ENCODE measurements at regions not wholly inside any gene's neighbourhood (a gene's known extent, or its start where the extent isn't known, plus 50 kb on each side); places are given as distances from the start of the nearest gene placed in this dataset.

DNA sequence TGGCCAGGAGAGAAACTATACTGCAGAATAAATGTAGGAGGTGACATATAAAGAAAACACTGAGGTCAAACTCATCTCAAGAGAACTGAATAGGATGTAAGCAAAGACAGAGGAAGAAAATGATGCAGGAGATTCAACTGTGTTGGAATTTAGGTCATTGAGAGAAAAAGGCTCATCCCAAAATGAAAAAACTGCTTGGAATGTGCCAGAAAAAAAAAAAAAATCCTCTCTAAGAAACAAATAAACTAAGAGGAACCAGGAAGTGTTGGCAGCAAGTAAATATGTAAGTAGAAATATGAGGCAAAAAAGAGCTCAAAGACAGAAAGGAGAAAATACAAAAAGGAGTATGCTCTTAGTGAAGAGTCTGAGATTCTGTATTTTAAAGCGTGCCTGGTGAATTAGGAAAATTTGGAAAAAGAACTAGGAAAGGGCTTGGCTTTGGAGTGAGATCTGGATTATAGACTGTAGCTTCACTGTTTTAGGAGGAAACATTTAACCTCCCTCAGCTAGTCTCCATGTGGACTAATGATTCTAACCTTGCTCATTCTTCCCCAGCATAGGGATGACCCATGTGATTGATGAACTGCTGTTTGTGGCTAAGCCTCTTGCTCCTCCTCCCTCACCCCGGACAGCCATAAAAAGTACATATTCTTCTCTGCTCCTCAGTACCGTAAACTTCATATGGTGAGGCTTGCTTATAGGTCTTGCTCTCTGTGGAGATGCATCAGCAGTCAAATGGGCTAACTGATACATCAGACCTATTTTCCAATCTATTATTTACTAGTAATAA, 185.6 kb upstream of the POU5F2 start (continued):
- TF ChIP-seq EP300 (IDR thresholded peaks at IDR 0.05; ENCODE audit: borderline replicate concordance in 1 of 2, low read depth in 2 of 2, low read length in 2 of 2) = no peak
- TF ChIP-seq, protein P1, sequence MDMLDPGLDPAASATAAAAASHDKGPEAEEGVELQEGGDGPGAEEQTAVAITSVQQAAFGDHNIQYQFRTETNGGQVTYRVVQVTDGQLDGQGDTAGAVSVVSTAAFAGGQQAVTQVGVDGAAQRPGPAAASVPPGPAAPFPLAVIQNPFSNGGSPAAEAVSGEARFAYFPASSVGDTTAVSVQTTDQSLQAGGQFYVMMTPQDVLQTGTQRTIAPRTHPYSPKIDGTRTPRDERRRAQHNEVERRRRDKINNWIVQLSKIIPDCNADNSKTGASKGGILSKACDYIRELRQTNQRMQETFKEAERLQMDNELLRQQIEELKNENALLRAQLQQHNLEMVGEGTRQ (IDR thresholded peaks at IDR 0.05; ENCODE audit: low read length) = no peak
- TF ChIP-seq POLR2A (IDR thresholded peaks at IDR 0.05; ENCODE audit: control extremely low read depth in 1 of 2, low read depth in 2 of 2, low read length in 2 of 2) = no peak
- TF ChIP-seq SRF (IDR thresholded peaks at IDR 0.05; ENCODE audit: low read depth, low read length) = no peak

Measured in H1 (cell line).